ENCODE measurements at regions not wholly inside any gene's neighbourhood (a gene's known extent, or its start where the extent isn't known, plus 50 kb on each side); places are given as distances from the start of the nearest gene placed in this dataset.

GRCh38 chr2:3112131-3112530 lies 265.5 kb downstream of the EIPR1 start:
- TF ChIP-seq CTCF (IDR thresholded peaks at IDR 0.05): no peak
- TF ChIP-seq POLR2A (IDR thresholded peaks at IDR 0.05): no peak
- no peak for TF ChIP-seq POLR2AphosphoS5 (IDR thresholded peaks at IDR 0.05)
